GM19240 (cell line): ENCODE measurements at regions not wholly inside any gene's neighbourhood (a gene's known extent, or its start where the extent isn't known, plus 50 kb on each side); places are given as distances from the start of the nearest gene placed in this dataset.

Experiments used
- DNase-seq: peaks from one replicate; pipeline ENCODE4 v3.0.0; 2011; ENCODE audit warnings: low spot score; ENCODE audit not compliant: insufficient read length

DNA sequence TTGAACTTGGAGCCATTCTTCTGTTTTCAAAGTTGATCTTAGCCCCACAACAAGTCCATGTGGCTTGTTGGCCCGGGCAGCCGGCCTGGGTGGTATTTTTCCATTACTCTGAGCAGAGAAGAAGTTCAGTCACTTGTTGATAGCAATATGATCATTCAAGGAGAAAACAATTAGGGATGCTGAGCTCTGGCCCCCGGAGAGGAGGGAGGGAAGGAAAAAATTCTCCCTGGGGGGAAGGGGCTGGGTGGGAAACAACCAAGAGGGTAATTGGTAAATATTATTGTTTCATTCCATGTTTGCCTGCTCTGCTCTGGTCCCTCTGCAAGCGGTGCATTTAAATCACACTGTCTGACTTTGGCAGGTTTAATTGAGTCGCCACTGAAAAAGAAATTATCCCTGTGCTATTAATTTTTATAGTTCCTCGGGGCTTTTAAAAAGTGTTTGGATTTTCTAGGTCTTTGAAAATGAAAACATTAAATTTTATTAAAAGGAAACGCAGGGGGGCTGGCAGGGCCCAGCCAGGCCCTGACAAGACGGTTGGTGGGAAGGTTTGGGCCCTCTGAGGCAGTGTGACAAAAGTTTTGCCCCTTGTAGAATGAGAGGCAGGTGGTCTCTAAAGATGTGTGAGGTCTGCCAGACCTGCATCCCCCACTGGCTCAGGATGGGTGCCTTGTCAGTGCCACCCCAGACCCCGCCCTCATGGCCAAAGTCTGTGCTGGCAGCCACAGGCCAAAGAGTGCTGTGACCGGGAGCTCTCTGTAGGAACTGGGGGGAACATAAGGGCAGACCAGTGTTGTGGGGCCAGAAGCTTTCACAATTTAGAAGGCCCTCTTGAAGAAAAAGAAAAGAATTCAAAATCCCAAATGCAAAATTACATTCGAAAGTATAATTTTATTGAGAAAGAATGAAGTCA, 52.5 kb upstream of the SLC14A2 start:
- DNase-seq, result no peak

DNA sequence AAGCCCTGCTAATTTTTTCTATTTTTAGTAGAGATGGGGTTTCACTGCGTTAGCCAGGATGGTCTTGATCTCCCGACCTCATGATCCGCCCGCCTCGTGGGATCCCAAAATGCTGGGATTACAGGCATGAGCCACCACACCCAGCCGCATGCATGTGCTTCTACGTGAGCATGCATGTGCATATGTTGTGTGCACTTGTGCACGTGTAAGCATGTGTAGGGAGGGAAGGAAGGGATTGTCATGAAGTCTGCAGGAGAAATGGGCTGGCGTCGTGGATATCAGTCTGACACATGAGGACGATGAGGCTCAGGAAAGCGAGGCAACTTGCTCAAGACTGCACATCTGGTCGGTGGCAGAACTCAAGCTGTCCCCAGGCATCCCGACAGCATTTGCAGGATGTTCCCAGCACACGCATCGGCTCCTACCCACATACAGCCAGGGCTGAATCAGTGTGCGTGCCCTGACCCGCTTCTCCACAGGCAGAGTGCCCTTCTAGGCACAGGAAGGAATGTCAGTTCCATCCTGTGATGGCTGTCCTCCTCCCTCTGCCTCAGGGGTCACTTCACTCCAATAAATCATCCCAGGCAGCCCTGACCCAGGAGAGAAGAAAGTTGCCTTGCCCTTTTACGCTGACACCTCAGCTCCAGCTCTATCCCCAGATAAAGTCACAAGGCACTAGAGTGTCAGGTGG, 49.9 kb upstream of the SLC14A2 start:
- DNase-seq, result no peak
